Liver (tissue), 3 donors: ENCODE measurements at regions not wholly inside any gene's neighbourhood (a gene's known extent, or its start where the extent isn't known, plus 50 kb on each side); places are given as distances from the start of the nearest gene placed in this dataset.

ENCODE experiments used
- EGR1 ChIP-seq, 2 donors: IDR thresholded peaks; 2 replicates each; pipeline ENCODE4 v1.6.1; 2016 to 2018; ENCODE audit warnings: antibody characterized with exemption in 2 of 2, low read depth in 2 of 2
- FOXA1 ChIP-seq: IDR thresholded peaks from 2 replicates; pipeline ENCODE4 v1.6.1; 2016; ENCODE audit warnings: antibody characterized with exemption
- JUND ChIP-seq, 2 donors: IDR thresholded peaks; 2 replicates each; pipeline ENCODE4 v1.6.1; 2016; ENCODE audit warnings: antibody characterized with exemption in 2 of 2
- NR2F2 ChIP-seq: IDR thresholded peaks from 2 replicates; pipeline ENCODE4 v1.6.1; 2016; ENCODE audit warnings: antibody characterized with exemption
- TAF1 ChIP-seq: conservative IDR thresholded peaks from 2 replicates; pipeline ENCODE4 v1.6.1; 2016; ENCODE audit warnings: antibody characterized with exemption, mild to moderate bottlenecking
- TF ChIP-seq, protein P1 (sequence below): fragments of 150-350 bp; IDR thresholded peaks from 2 replicates; pipeline ENCODE4 v1.5.1; 2017; ENCODE audit warnings: improper control_type of control experiment, low read depth, low read length; ENCODE audit not compliant: missing input control
- TF ChIP-seq, protein P2 (sequence below): IDR thresholded peaks from 2 replicates; pipeline ENCODE4 v1.6.1; 2016; ENCODE audit warnings: antibody characterized with exemption, mild to moderate bottlenecking
- TF ChIP-seq, protein P3 (sequence below): IDR thresholded peaks from 2 replicates; pipeline ENCODE4 v1.6.1; 2016; ENCODE audit warnings: antibody characterized with exemption
- TF ChIP-seq, protein P4 (sequence below): IDR thresholded peaks from 2 replicates; pipeline ENCODE4 v1.6.1; 2016; ENCODE audit warnings: antibody characterized with exemption
- donor health status: healthy.
- donor health status: healthy.

DNA sequence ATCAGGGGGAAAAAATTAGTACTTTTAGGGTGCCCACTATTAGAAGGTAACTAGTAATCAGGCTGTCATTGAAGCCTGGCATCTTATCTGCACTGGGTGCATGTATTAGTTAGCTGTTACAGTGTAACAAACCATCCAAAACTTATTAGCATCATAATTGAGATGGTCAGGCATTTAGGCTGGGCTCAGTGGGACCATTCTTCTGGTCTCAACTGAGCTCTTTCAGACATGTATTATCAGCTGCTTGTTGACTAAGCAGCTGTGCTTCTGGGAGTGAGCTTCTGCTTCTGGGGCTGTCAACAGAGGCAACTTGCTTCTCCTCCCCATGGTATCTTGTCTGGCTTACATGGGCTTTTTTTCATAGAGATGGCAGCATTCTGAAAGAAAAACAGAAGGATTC is 154.0 kb upstream of the ZNF92 start:
- TF ChIP-seq, protein P1, sequence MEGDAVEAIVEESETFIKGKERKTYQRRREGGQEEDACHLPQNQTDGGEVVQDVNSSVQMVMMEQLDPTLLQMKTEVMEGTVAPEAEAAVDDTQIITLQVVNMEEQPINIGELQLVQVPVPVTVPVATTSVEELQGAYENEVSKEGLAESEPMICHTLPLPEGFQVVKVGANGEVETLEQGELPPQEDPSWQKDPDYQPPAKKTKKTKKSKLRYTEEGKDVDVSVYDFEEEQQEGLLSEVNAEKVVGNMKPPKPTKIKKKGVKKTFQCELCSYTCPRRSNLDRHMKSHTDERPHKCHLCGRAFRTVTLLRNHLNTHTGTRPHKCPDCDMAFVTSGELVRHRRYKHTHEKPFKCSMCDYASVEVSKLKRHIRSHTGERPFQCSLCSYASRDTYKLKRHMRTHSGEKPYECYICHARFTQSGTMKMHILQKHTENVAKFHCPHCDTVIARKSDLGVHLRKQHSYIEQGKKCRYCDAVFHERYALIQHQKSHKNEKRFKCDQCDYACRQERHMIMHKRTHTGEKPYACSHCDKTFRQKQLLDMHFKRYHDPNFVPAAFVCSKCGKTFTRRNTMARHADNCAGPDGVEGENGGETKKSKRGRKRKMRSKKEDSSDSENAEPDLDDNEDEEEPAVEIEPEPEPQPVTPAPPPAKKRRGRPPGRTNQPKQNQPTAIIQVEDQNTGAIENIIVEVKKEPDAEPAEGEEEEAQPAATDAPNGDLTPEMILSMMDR, result no peak
- TF ChIP-seq TAF1 (no peak), EGR1 (IDR thresholded peaks at IDR 0.05; ENCODE audit: low read depth in 2 of 2) (no peak), FOXA1 (no peak), NR2F2 (no peak), JUND (IDR thresholded peaks at IDR 0.05) (no peak)
- TF ChIP-seq, protein P2, sequence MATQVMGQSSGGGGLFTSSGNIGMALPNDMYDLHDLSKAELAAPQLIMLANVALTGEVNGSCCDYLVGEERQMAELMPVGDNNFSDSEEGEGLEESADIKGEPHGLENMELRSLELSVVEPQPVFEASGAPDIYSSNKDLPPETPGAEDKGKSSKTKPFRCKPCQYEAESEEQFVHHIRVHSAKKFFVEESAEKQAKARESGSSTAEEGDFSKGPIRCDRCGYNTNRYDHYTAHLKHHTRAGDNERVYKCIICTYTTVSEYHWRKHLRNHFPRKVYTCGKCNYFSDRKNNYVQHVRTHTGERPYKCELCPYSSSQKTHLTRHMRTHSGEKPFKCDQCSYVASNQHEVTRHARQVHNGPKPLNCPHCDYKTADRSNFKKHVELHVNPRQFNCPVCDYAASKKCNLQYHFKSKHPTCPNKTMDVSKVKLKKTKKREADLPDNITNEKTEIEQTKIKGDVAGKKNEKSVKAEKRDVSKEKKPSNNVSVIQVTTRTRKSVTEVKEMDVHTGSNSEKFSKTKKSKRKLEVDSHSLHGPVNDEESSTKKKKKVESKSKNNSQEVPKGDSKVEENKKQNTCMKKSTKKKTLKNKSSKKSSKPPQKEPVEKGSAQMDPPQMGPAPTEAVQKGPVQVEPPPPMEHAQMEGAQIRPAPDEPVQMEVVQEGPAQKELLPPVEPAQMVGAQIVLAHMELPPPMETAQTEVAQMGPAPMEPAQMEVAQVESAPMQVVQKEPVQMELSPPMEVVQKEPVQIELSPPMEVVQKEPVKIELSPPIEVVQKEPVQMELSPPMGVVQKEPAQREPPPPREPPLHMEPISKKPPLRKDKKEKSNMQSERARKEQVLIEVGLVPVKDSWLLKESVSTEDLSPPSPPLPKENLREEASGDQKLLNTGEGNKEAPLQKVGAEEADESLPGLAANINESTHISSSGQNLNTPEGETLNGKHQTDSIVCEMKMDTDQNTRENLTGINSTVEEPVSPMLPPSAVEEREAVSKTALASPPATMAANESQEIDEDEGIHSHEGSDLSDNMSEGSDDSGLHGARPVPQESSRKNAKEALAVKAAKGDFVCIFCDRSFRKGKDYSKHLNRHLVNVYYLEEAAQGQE, result no peak
- TF ChIP-seq, protein P3, sequence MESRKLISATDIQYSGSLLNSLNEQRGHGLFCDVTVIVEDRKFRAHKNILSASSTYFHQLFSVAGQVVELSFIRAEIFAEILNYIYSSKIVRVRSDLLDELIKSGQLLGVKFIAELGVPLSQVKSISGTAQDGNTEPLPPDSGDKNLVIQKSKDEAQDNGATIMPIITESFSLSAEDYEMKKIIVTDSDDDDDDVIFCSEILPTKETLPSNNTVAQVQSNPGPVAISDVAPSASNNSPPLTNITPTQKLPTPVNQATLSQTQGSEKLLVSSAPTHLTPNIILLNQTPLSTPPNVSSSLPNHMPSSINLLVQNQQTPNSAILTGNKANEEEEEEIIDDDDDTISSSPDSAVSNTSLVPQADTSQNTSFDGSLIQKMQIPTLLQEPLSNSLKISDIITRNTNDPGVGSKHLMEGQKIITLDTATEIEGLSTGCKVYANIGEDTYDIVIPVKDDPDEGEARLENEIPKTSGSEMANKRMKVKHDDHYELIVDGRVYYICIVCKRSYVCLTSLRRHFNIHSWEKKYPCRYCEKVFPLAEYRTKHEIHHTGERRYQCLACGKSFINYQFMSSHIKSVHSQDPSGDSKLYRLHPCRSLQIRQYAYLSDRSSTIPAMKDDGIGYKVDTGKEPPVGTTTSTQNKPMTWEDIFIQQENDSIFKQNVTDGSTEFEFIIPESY, result no peak
- TF ChIP-seq, protein P4, sequence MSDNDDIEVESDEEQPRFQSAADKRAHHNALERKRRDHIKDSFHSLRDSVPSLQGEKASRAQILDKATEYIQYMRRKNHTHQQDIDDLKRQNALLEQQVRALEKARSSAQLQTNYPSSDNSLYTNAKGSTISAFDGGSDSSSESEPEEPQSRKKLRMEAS, result no peak
